IMR-90 (cell line): ENCODE measurements at regions not wholly inside any gene's neighbourhood (a gene's known extent, or its start where the extent isn't known, plus 50 kb on each side); places are given as distances from the start of the nearest gene placed in this dataset.

Source experiments
- ATAC-seq: fragments of 200-7000 bp; cut with Tn5 transposase; 2 replicates; pipeline ENCODE4 v1.9.1; 2020; ENCODE audit warnings: low read depth, mild to moderate bottlenecking, moderate library complexity
- BruUV-seq: library from RNA; stranded (reverse); fragments of 400-500 nt; replicated peaks from 2 replicates; lab custom pipeline; 2021; lab: Mats Ljungman, UMichigan
- CTCF ChIA-PET: fragments of 300-600 bp; formaldehyde crosslinking; extraction: SDS; loops from one replicate; lab custom pipeline; 2021; ENCODE audit warnings: antibody characterized with exemption; lab: Yijun Ruan, JAX
- POLR2A ChIA-PET: fragments of 300-600 bp; sonication (Branson Sonifier 250); formaldehyde crosslinking; loops from one replicate; lab custom pipeline; 2022; ENCODE audit warnings: antibody characterized with exemption; ENCODE audit not compliant: unreplicated experiment; lab: Charles Lee
- DNase-seq: peaks from one replicate; pipeline ENCODE4 v3.0.0; 2013
- H2AFZ ChIP-seq: replicated peaks from 2 replicates; pipeline ENCODE3; 2013; ENCODE audit warnings: low read length, mild to moderate bottlenecking; ENCODE audit not compliant: poor library complexity
- H2AK5ac ChIP-seq: 2 replicates; pipeline ENCODE4 v1.6.1; 2013; ENCODE audit warnings: low read depth, low read length, inconsistent platforms
- H2AK9ac ChIP-seq: replicated peaks from 2 replicates; pipeline ENCODE3; 2013; ENCODE audit warnings: mild to moderate bottlenecking, low read depth, low read length, moderate library complexity; ENCODE audit not compliant: poor library complexity
- H2BK120ac ChIP-seq: 2 replicates; pipeline ENCODE4 v1.6.1; 2013; ENCODE audit warnings: low read depth, low read length, inconsistent platforms
- H2BK15ac ChIP-seq: 3 replicates; pipeline ENCODE4 v1.6.1; 2013; ENCODE audit warnings: low read depth, low read length, inconsistent platforms
- H2BK20ac ChIP-seq: 2 replicates; pipeline ENCODE4 v1.6.1; 2013; ENCODE audit warnings: low read depth, mild to moderate bottlenecking, inconsistent platforms, low read length, moderate library complexity
- H2BK5ac ChIP-seq: 2 replicates; pipeline ENCODE4 v1.6.1; 2013; ENCODE audit warnings: mild to moderate bottlenecking, low read depth, low read length, inconsistent platforms; ENCODE audit not compliant: poor library complexity, severe bottlenecking
- H3K14ac ChIP-seq: replicated peaks from 2 replicates; pipeline ENCODE4 v1.6.1; 2013; ENCODE audit warnings: low read depth, low read length, inconsistent platforms
- H3K18ac ChIP-seq: 2 replicates; pipeline ENCODE4 v1.6.1; 2013; ENCODE audit warnings: low read depth, low read length, control low read depth
- H3K23ac ChIP-seq: 2 replicates; pipeline ENCODE4 v1.6.1; 2013; ENCODE audit warnings: low read depth, low read length, inconsistent platforms
- H3K27ac ChIP-seq: 2 replicates; pipeline ENCODE4 v1.5.1; 2013; ENCODE audit warnings: mild to moderate bottlenecking, control low read depth, low read length; ENCODE audit not compliant: insufficient read depth
- H3K27me3 ChIP-seq: 2 replicates; pipeline ENCODE4 v1.6.1; 2013; ENCODE audit warnings: low read length; ENCODE audit not compliant: control insufficient read depth, insufficient read depth
- H3K36me3 ChIP-seq: 2 replicates; pipeline ENCODE4 v1.6.1; 2013; ENCODE audit warnings: low read length, mixed read lengths; ENCODE audit not compliant: control insufficient read depth, insufficient read depth
- H3K4ac ChIP-seq: 2 replicates; pipeline ENCODE4 v1.6.1; 2013; ENCODE audit warnings: low read depth, low read length, inconsistent platforms
- H3K4me1 ChIP-seq: 2 replicates; pipeline ENCODE4 v1.6.1; 2013; ENCODE audit warnings: low read length, mixed read lengths; ENCODE audit not compliant: control insufficient read depth, insufficient read depth
- H3K4me2 ChIP-seq: 2 replicates; pipeline ENCODE4 v1.6.1; 2013; ENCODE audit warnings: low read depth, mild to moderate bottlenecking, control low read depth, low read length, moderate library complexity
- H3K4me3 ChIP-seq: 2 replicates; pipeline ENCODE4 v1.5.1; 2013; ENCODE audit warnings: low read depth, mild to moderate bottlenecking, control low read depth, low read length, moderate library complexity; ENCODE audit not compliant: insufficient read depth
- H3K56ac ChIP-seq: 2 replicates; pipeline ENCODE4 v1.6.1; 2013; ENCODE audit warnings: low read length, inconsistent platforms; ENCODE audit not compliant: insufficient read depth; ENCODE audit errors: extremely low read depth
- H3K79me1 ChIP-seq, 2 experiments: 2 replicates each; pipeline ENCODE4 v1.6.1; 2013; ENCODE audit warnings: low read length in 2 of 2, inconsistent platforms in 1 of 2, low read depth in 1 of 2
- H3K9ac ChIP-seq: 2 replicates; pipeline ENCODE4 v1.6.1; 2013; ENCODE audit warnings: low read depth, low read length, control low read depth
- H3K9me1 ChIP-seq: 2 replicates; pipeline ENCODE4 v1.6.1; 2013; ENCODE audit warnings: low read length, inconsistent platforms; ENCODE audit not compliant: insufficient read depth
- H3K9me3 ChIP-seq: 2 replicates; pipeline ENCODE4 v1.6.1; 2013; ENCODE audit warnings: low read length; ENCODE audit not compliant: control insufficient read depth, insufficient read depth
- H4K20me1 ChIP-seq: 2 replicates; pipeline ENCODE4 v1.6.1; 2013; ENCODE audit warnings: low read length, inconsistent platforms; ENCODE audit not compliant: insufficient read depth
- H4K5ac ChIP-seq: 2 replicates; pipeline ENCODE4 v1.6.1; 2013; ENCODE audit warnings: mild to moderate bottlenecking, low read depth, low read length, control low read depth
- H4K8ac ChIP-seq, 2 experiments: 2 replicates each; pipeline ENCODE4 v1.6.1; 2013; ENCODE audit warnings: low read depth in 2 of 2, low read length in 2 of 2, control low read depth in 1 of 2, inconsistent platforms in 1 of 2
- H4K91ac ChIP-seq: 2 replicates; pipeline ENCODE4 v1.6.1; 2013; ENCODE audit warnings: low read depth, low read length, inconsistent platforms; ENCODE audit not compliant: insufficient read depth
- BHLHE40 ChIP-seq: fragments of 150-350 bp; IDR thresholded peaks from 2 replicates; pipeline ENCODE4 v1.6.1; 2016; ENCODE audit warnings: mild to moderate bottlenecking, low read depth, low read length
- CEBPB ChIP-seq: IDR thresholded peaks from 2 replicates; pipeline ENCODE4 v1.6.1; 2012; ENCODE audit warnings: low read depth, low read length, improper control_type of control experiment
- CHD1 ChIP-seq: IDR thresholded peaks from 2 replicates; pipeline ENCODE4 v1.6.1; 2012; ENCODE audit warnings: low read depth, low read length, improper control_type of control experiment
- CTCF ChIP-seq: conservative IDR thresholded peaks from 2 replicates; pipeline ENCODE4 v1.5.1; 2012; ENCODE audit warnings: mild to moderate bottlenecking, low read depth, low read length, improper control_type of control experiment
- ELK1 ChIP-seq: fragments of 150-350 bp; IDR thresholded peaks from 2 replicates; pipeline ENCODE4 v1.6.1; 2016; ENCODE audit warnings: low read depth, mild to moderate bottlenecking, low read length, moderate library complexity, borderline replicate concordance
- FOS ChIP-seq: fragments of 150-350 bp; IDR thresholded peaks from 2 replicates; pipeline ENCODE4 v1.6.1; 2016; ENCODE audit warnings: low read depth, low read length
- MAZ ChIP-seq: IDR thresholded peaks from 2 replicates; pipeline ENCODE4 v1.6.1; 2012; ENCODE audit warnings: low read depth, mild to moderate bottlenecking, low read length, improper control_type of control experiment, moderate library complexity, borderline replicate concordance
- MXI1 ChIP-seq: IDR thresholded peaks from 2 replicates; pipeline ENCODE4 v1.6.1; 2012; ENCODE audit warnings: low read depth, mild to moderate bottlenecking, low read length, moderate library complexity, borderline replicate concordance
- NFE2L2 ChIP-seq: fragments of 150-350 bp; IDR thresholded peaks from 2 replicates; pipeline ENCODE4 v1.6.1; 2016; ENCODE audit warnings: low read depth, mild to moderate bottlenecking, low read length
- POLR2A ChIP-seq: IDR thresholded peaks from 2 replicates; pipeline ENCODE4 v1.6.1; 2012; ENCODE audit warnings: mild to moderate bottlenecking, low read depth, low read length
- RCOR1 ChIP-seq: IDR thresholded peaks from 2 replicates; pipeline ENCODE4 v1.6.1; 2012; ENCODE audit warnings: mild to moderate bottlenecking, low read length, improper control_type of control experiment; ENCODE audit not compliant: insufficient replicate concordance
- RFX5 ChIP-seq: IDR thresholded peaks from 2 replicates; pipeline ENCODE4 v1.8.0; 2012; ENCODE audit warnings: low read depth, mild to moderate bottlenecking, low read length, moderate library complexity
- SMC3 ChIP-seq: fragments of 150-350 bp; IDR thresholded peaks from 2 replicates; pipeline ENCODE4 v1.6.1; 2016; ENCODE audit warnings: low read depth, mild to moderate bottlenecking, antibody characterized with exemption, low read length, moderate library complexity
- WGBS, 2 experiments: methylation state at CpG; one replicate each; pipeline versions ENCODE4 v1.1.5 to v1.1.7; 2013; ENCODE audit warnings: missing lambda C conversion rate in 2 of 2; ENCODE audit not compliant: insufficient read length in 1 of 2; ENCODE audit errors: extremely low coverage in 2 of 2; 5-methylcytosine and 5-hydroxymethylcytosine counted together
- dilution Hi-C: fragments of 300-500 bp; cut with HindIII; formaldehyde crosslinking; loops from one replicate; pipeline ENCODE4 v1.14.3; 2018; ENCODE audit warnings: low sequenced_read_pairs; ENCODE audit not compliant: unreplicated experiment
- in situ Hi-C: fragments of 300-500 bp; cut with MboI; formaldehyde crosslinking; loops from 3 replicates; pipeline ENCODE4 v1.14.3; 2019; ENCODE audit warnings: low sequenced_read_pairs, inconsistent platforms, mixed read lengths
- intact Hi-C: fragments of 100-400 bp; cut with micrococcal nuclease; formaldehyde crosslinking; loops from 2 replicates; pipeline ENCODE4 v1.10.0; 2022
- TF ChIP-seq, protein P1 (sequence below): fragments of 150-350 bp; IDR thresholded peaks from 2 replicates; pipeline ENCODE4 v1.6.1; 2017; ENCODE audit warnings: mild to moderate bottlenecking, antibody characterized with exemption, low read length, low read depth

DNA sequence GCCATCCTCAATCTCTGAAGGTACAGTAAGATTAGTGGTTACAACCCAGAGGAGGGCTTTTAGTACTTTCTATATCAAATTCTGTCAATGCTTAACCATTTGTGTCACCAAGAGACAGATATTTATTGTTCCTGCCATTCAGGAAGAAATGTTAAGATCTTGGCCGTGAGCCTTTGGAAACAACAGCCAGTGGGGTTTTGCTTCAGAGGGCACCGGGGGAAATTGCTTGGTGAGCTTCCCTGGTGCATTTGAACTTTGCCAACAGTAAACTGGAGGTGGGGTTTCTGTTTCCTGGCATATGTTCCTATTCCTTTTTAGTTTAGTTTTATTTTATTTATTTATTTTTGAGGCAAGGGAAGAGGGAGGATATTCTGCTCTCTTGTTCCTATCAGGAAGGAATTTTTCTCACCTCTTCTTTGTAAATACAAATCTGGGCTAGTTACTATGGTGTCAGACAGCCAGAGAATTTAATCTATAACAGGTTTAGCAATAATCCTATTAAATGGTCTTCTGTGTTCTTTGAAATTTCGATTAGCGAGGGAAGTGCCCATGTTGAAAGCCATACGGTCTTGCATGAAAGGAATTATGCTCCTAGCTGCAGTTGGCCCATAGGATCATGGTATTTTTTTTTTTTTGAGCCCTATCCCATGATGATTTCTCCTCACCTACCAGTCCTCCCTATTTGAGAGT, 95.7 kb downstream of the MAIP1 start:
- H4K5ac ChIP-seq: no peak overlapping the region
- peaks cover 1% of the 10 kb centered on the region for H3K27me3 ChIP-seq
- H2BK20ac ChIP-seq: no peak overlapping the region
- H3K4me3 ChIP-seq: no peak overlapping the region
- H3K23ac ChIP-seq: no peak overlapping the region
- no peak for DNase-seq
- no peak overlapping the region for H3K9ac ChIP-seq
- H3K27ac ChIP-seq: no peak overlapping the region
- H2AK9ac ChIP-seq: no peak overlapping the region
- no peak overlapping the region for H3K14ac ChIP-seq
- no peaks in the 10 kb centered on the region for H3K36me3 ChIP-seq
- H2BK120ac ChIP-seq: no peak overlapping the region
- H3K4me2 ChIP-seq: no peak overlapping the region
- no peaks in the 10 kb centered on the region for H3K4me1 ChIP-seq
- H2BK15ac ChIP-seq: no peak overlapping the region
- no peak overlapping the region for H2AFZ ChIP-seq
- no peak overlapping the region for H3K4ac ChIP-seq
- H4K91ac ChIP-seq: no peak overlapping the region
- H3K9me1 ChIP-seq: no peaks in the 10 kb centered on the region
- intact Hi-C loops: loop anchor here (1.0 to 2.0 kb wide), 2 partner anchors 14 to 39 kb away; no protein-coding TSS in a partner anchor
- H4K8ac ChIP-seq: no peak overlapping the region
- in situ Hi-C loops: no loop called here
- ATAC-seq: no peak; the same call in 1 of the 2 replicates
- H3K9me3 ChIP-seq: no peaks in the 10 kb centered on the region
- WGBS, 2 experiments: no CpG with 5 or more reads among the region's 5 CpGs
- dilution Hi-C loops: no loop called here
- BruUV-seq: no TSS peak
- H2BK5ac ChIP-seq: no peak overlapping the region
- H4K20me1 ChIP-seq: no peaks in the 10 kb centered on the region
- no peak overlapping the region for H2AK5ac ChIP-seq
- ChIA-PET CTCF (interaction anchor here (0.8 to 1.0 kb wide), 3 partner anchors 9 to 322 kb away, joined by 3 read pairs; no protein-coding TSS in a partner anchor), POLR2A (no interaction called here)
- TF ChIP-seq RFX5: no peak
- no peak for TF ChIP-seq ELK1
- TF ChIP-seq MAZ: no peak
- no peak for TF ChIP-seq CEBPB
- no peak for TF ChIP-seq CTCF
- TF ChIP-seq, protein P1, sequence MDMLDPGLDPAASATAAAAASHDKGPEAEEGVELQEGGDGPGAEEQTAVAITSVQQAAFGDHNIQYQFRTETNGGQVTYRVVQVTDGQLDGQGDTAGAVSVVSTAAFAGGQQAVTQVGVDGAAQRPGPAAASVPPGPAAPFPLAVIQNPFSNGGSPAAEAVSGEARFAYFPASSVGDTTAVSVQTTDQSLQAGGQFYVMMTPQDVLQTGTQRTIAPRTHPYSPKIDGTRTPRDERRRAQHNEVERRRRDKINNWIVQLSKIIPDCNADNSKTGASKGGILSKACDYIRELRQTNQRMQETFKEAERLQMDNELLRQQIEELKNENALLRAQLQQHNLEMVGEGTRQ: no peak
- TF ChIP-seq FOS: no peak
- no peak for TF ChIP-seq CHD1
- no peak for TF ChIP-seq BHLHE40
- TF ChIP-seq RCOR1: no peak
- no peak for TF ChIP-seq POLR2A
- TF ChIP-seq NFE2L2: no peak
- TF ChIP-seq MXI1: no peak
- TF ChIP-seq SMC3: no peak
- H3K18ac ChIP-seq: no peak overlapping the region
- no peaks in the 10 kb centered on the region for H3K79me1 ChIP-seq
- H3K56ac ChIP-seq: no peak overlapping the region
